ENCODE measurements at regions not wholly inside any gene's neighbourhood (a gene's known extent, or its start where the extent isn't known, plus 50 kb on each side); places are given as distances from the start of the nearest gene placed in this dataset.
A peak's percentile ranks its signal among the peaks of the same experiment; 100 is the strongest.

GRCh38 chr11:122276221-122276620 lies 160.2 kb upstream of the BLID start:
- no peak for DNase-seq (ENCODE audit: low spot score)

- DNase-seq (ENCODE audit: low spot score), result no peak
These were observed 159.5 kb upstream of the BLID start for GRCh38 chr11:122275508-122275907.

- DNase-seq (ENCODE audit: low spot score), result no peak
These were observed 157.6 kb upstream of the BLID start for GRCh38 chr11:122273476-122274191.

- DNase-seq (ENCODE audit: low spot score), result no peak
These were observed 155.7 kb upstream of the BLID start for GRCh38 chr11:122271745-122272144.

GRCh38 chr11:122271137-122271536 lies 155.1 kb upstream of the BLID start:
- DNase-seq (ENCODE audit: low spot score), result peak; percentile 19

GRCh38 chr11:122270535-122270934 lies 154.5 kb upstream of the BLID start:
- no peak for DNase-seq (ENCODE audit: low spot score)

GRCh38 chr11:122269824-122270223 lies 153.8 kb upstream of the BLID start:
- no peak for DNase-seq (ENCODE audit: low spot score)

GRCh38 chr11:122268601-122269130 lies 152.7 kb upstream of the BLID start:
- peak; percentile 47 for DNase-seq (ENCODE audit: low spot score)

GRCh38 chr11:122267602-122268001 lies 151.6 kb upstream of the BLID start:
- no peak for DNase-seq (ENCODE audit: low spot score)

- no peak for DNase-seq (ENCODE audit: low spot score)
These were observed 150.0 kb upstream of the BLID start for GRCh38 chr11:122265981-122266380.

- no peak for DNase-seq (ENCODE audit: low spot score)
These were observed 148.1 kb upstream of the BLID start for GRCh38 chr11:122264121-122264520.

- no peak for DNase-seq (ENCODE audit: low spot score)
These were observed 145.5 kb upstream of the BLID start for GRCh38 chr11:122261546-122261945.

- DNase-seq (ENCODE audit: low spot score), result no peak
These were observed 143.3 kb upstream of the BLID start for GRCh38 chr11:122259195-122259821.

GRCh38 chr11:122258446-122259194 lies 142.6 kb upstream of the BLID start:
- DNase-seq (ENCODE audit: low spot score), result no peak

- no peak for DNase-seq (ENCODE audit: low spot score)
These were observed 137.7 kb upstream of the BLID start for GRCh38 chr11:122253589-122254231.

GRCh38 chr11:122248939-122249338 lies 132.9 kb upstream of the BLID start:
- DNase-seq (ENCODE audit: low spot score), result no peak

- no peak for DNase-seq (ENCODE audit: low spot score)
These were observed 132.1 kb upstream of the BLID start for GRCh38 chr11:122248131-122248530.

GRCh38 chr11:122246874-122247273 lies 130.9 kb upstream of the BLID start:
- DNase-seq (ENCODE audit: low spot score), result no peak

- DNase-seq (ENCODE audit: low spot score), result no peak
These were observed 126.7 kb upstream of the BLID start for GRCh38 chr11:122242731-122243130.

- DNase-seq (ENCODE audit: low spot score), result no peak
These were observed 125.6 kb upstream of the BLID start for GRCh38 chr11:122241566-122241965.

GRCh38 chr11:122240638-122241037 lies 124.6 kb upstream of the BLID start:
- DNase-seq (ENCODE audit: low spot score), result no peak

GRCh38 chr11:122235615-122236014 lies 119.6 kb upstream of the BLID start:
- DNase-seq (ENCODE audit: low spot score), result no peak
